ENCODE measurements at regions not wholly inside any gene's neighbourhood (a gene's known extent, or its start where the extent isn't known, plus 50 kb on each side); places are given as distances from the start of the nearest gene placed in this dataset.

- no peak for DNase-seq (ENCODE audit: low spot score)
Observed at GRCh38 chr14:55942076-55942654, 176.0 kb upstream of the PELI2 start.

- DNase-seq (ENCODE audit: low spot score): no peak
Observed at GRCh38 chr14:55942826-55943225, 175.4 kb upstream of the PELI2 start.

DNA sequence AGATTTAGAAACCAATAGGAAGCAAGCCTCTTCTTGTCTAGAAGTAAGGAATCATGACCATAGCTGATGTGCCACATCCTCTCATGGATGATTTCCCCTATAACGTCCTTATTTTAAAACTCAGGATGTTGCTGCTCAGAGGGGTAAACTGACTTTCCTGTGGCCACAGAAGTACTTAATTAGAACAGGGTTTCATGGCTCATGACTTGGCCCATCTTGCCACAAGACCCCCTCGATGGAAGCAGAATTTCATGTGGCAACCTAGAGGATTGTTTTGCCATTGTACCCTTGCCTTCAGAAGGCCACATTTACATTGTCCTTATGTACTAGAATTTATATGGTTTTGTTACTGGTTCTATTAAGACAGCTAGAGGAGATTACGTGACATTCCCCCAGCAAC is 173.5 kb upstream of the PELI2 start:
- no peak for DNase-seq (ENCODE audit: low spot score)

GRCh38 chr14:55946231-55946630 is 172.0 kb upstream of the PELI2 start:
- DNase-seq (ENCODE audit: low spot score): no peak

- DNase-seq (ENCODE audit: low spot score): no peak
Observed at GRCh38 chr14:55948399-55948798, 169.8 kb upstream of the PELI2 start.

DNA sequence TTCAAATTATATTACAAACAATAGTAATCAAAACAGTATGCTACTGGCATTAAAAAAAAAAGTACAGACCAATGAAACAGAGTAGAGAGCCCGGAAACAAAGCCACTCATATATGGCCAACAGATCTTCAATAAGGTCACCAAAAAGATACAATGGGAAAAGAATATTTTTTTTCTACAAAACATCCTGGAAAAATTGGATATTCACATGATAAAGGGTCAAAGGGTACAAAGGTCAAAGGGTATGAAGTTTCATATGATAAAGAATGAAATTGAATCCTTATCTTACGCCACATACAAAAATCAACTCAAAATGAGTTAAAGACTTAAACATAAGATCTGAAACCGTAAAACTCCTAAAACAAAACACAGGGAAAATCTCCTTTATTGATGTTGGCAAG is 168.5 kb upstream of the PELI2 start:
- DNase-seq (ENCODE audit: low spot score): no peak

DNA sequence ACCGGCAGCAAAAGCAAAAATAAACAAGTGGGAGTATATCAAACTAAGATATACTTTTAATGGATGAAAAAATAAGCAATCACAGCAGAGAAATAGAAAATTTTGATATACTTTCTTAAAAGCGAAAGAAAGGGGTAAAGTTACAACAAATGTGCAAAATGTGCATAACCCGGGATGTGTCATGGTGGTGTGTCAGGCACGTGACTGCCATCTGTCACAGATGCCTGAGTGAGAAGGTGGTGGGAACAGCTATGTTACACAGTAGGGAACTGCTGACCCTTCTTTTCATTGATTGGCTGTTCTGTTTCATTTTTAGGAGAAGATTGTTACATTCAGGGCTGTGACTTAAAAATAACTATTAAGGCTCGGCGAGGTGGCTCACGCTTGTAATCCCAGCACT is 168.1 kb upstream of the PELI2 start:
- DNase-seq (ENCODE audit: low spot score): no peak

DNA sequence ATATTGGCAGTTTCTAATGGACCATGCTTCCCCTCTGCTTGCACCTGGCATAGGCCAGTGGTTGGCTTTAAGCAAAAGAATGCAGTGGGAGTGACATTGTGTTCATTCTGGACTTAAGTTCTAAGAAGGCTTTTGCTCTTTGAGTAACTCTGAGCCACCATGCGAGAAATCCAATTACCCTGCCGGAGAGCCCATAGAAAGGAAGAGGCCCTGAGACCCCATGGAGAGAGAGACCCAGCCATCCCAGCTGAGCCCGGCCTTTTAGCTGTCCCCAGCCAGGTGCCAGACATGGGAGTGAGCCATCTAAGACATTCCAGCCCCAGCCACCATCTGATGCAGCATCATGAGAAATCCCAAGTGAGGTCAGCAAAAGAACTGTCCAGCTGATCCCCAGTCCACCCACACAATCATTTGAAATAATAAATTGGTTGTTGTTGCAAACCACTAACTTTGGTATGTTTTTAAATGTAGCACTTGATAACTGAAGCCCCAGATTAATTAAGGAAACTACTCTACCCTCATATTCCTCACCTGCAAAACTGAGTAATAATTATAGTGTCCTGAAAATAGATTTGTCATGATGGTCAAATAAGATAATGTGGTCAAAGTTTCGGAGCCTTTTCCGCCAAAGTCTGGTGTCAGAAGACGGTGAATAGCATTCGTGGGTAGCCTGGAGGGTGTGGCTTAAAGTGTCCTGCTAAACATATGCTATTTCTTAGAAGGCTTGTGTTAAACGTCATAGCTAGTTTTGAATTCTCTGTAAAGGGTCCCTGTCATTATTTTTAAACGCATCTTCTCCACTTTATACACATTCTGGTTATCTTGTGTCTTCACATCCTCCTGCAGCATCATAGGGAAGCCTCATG is 166.6 kb upstream of the PELI2 start:
- no peak for DNase-seq (ENCODE audit: low spot score)

DNA sequence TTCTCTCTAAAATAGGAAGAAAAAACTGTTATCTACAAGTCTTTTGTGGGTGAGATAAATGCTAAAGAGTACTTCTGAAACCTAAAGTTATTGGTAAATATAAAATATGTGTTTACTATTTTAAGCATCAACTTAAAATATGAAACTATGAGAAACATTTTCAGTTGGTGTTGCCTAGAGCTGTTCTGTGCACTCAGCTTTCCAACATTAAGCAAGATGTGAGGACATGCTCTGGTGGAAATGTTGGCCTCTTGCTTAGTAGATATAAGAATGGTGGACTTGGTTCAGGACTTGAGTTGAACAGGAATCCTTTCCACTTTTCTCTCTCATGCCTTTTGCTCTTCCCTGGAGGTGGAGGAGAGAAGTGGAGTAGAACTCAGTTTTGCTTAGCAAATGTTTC is 164.1 kb upstream of the PELI2 start:
- no peak for DNase-seq (ENCODE audit: low spot score)

GRCh38 chr14:55955175-55955574 is 163.0 kb upstream of the PELI2 start:
- DNase-seq (ENCODE audit: low spot score): no peak

DNA sequence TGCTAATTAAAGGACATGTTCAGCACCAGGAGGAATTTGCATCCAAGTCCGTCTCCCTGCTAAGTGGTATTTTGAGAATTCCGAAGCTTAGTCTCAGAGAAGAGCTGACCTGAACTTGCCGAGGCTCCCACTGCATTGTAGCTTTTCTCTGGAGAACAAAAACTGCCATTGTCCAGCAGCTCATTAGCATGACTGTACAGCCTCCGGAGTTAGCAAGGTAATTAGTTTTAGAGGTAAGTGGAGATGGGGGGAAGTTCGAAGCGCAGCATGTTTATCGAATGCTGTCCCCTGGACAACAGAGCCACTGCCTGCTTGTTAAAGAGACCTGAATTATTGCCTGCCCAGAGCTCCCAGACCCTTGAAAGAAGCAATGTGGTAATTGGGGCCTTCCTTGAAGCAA is 160.3 kb upstream of the PELI2 start:
- no peak for DNase-seq (ENCODE audit: low spot score)

DNA sequence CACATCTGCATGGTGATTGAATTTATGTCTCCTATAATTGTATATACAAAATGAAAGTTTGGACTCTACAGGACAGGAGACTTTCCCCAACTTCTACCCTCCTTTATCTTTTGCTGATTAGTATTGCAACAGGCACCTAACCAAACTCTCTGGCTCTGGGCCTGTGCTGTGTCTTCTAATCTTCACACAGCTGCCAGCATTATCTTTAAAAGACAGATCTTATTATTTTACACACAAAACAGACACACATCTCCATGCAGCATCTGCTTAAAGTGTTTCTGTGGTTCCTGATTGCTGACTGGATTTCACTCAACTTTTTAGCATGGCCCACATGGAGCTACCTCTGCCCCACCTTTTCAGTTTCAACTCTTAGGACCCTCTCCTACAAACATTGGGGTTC is 154.9 kb upstream of the PELI2 start:
- no peak for DNase-seq (ENCODE audit: low spot score)

GRCh38 chr14:55964091-55964490 is 154.1 kb upstream of the PELI2 start:
- DNase-seq (ENCODE audit: low spot score): no peak

GRCh38 chr14:55964821-55965220 is 153.4 kb upstream of the PELI2 start:
- no peak for DNase-seq (ENCODE audit: low spot score)

- DNase-seq (ENCODE audit: low spot score): no peak
Observed at GRCh38 chr14:55965851-55966250, 152.4 kb upstream of the PELI2 start.

GRCh38 chr14:55968741-55969140 is 149.5 kb upstream of the PELI2 start:
- DNase-seq (ENCODE audit: low spot score): no peak

DNA sequence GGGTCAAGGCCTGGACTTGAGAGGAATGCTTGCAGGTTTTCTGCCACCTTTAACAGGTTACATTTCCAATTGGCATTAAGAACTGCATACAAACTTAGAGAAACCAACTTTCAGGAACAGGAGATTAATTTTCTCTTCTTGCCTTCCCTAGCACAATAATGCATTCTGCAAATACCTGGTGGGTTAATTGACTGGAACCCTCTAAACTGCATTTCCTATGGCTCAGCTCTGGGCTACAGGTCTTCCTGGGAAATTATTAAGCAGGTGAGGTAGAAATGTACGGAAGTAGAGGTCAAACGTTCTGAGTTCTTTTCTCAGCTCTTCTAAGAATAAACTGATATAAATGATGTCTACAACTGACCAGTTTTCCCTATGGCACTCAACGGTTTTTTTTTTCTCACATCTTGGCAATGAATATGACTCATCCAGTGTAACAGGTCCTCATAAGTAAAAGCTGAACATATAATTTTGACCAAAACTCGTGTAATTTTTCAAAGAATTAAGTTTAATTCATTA is 144.9 kb upstream of the PELI2 start:
- DNase-seq (ENCODE audit: low spot score): no peak

- no peak for DNase-seq (ENCODE audit: low spot score)
Observed at GRCh38 chr14:55973911-55974630, 144.1 kb upstream of the PELI2 start.

DNA sequence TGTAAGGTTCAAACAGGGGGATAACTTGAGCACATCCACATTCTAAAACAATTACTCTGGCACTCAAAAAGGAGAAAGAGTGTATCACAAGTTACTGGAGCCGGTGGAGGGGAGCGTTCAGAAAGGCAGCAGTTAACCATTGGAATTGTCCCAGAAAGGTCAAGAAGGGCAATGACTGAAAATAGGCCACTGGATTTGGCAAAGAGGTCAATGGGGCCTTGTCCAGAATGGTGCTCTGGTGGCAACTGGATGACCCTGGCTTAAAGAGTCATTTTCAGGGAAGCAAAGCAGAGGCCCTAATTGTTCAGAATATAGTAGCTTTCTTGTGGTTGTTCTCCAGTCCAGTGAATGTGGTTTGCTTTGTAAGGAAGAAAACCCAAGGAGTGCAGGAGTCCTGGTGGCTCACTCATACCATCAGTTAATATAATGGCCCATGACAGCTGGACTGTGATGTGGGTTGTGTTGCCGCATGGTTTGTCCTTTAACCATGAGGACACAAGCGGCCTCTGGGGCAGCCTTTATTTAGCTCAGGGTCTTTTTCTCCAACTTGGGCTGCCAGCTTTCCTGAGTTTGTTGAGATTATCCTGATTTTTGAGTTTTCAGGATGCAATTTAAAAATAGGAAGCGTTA is 142.8 kb upstream of the PELI2 start:
- no peak for DNase-seq (ENCODE audit: low spot score)

GRCh38 chr14:55976219-55976618 is 142.0 kb upstream of the PELI2 start:
- no peak for DNase-seq (ENCODE audit: low spot score)

DNA sequence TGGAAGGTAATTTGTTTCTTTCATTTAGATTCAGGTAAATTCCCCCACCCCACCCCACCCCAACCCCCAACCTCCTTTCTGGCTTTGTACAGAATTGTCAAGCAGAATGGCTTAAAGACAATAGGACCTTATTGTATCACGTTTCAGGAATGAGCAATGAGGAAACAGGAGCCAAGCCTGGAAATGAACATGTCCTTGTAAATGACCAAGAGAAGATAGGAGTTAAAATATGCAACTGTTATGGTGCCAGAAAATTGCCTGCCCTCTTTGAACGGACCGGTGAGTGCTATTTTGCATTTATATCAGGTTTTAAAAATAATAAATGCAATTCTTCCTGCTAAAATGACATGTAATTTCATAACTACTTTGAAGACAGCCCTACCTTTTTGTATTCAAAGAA is 141.6 kb upstream of the PELI2 start:
- no peak for DNase-seq (ENCODE audit: low spot score)

- no peak for DNase-seq (ENCODE audit: low spot score)
Observed at GRCh38 chr14:55977392-55978150, 140.6 kb upstream of the PELI2 start.
